ENCODE measurements at regions not wholly inside any gene's neighbourhood (a gene's known extent, or its start where the extent isn't known, plus 50 kb on each side); places are given as distances from the start of the nearest gene placed in this dataset.

GRCh38 chr5:110932755-110933488 lies 138.6 kb upstream of the TSLP start:
- Histone ChIP-seq H3K4me1 (no peaks in the 10 kb centered on the region), H3K36me3 (no peaks in the 10 kb centered on the region), H3K27me3 (ENCODE audit: low read depth) (no peaks in the 10 kb centered on the region), H3K4me3 (no peak overlapping the region), H3K27ac (replicated peaks) (no peak overlapping the region), H3K9me3 (replicated peaks) (peaks cover 4% of the 10 kb centered on the region)
- TF ChIP-seq, protein P1, sequence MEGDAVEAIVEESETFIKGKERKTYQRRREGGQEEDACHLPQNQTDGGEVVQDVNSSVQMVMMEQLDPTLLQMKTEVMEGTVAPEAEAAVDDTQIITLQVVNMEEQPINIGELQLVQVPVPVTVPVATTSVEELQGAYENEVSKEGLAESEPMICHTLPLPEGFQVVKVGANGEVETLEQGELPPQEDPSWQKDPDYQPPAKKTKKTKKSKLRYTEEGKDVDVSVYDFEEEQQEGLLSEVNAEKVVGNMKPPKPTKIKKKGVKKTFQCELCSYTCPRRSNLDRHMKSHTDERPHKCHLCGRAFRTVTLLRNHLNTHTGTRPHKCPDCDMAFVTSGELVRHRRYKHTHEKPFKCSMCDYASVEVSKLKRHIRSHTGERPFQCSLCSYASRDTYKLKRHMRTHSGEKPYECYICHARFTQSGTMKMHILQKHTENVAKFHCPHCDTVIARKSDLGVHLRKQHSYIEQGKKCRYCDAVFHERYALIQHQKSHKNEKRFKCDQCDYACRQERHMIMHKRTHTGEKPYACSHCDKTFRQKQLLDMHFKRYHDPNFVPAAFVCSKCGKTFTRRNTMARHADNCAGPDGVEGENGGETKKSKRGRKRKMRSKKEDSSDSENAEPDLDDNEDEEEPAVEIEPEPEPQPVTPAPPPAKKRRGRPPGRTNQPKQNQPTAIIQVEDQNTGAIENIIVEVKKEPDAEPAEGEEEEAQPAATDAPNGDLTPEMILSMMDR (IDR thresholded peaks at IDR 0.05; ENCODE audit: borderline replicate concordance): no peak
- intact Hi-C loops (cut with micrococcal nuclease): no loop called here
- no peak for DNase-seq

DNA sequence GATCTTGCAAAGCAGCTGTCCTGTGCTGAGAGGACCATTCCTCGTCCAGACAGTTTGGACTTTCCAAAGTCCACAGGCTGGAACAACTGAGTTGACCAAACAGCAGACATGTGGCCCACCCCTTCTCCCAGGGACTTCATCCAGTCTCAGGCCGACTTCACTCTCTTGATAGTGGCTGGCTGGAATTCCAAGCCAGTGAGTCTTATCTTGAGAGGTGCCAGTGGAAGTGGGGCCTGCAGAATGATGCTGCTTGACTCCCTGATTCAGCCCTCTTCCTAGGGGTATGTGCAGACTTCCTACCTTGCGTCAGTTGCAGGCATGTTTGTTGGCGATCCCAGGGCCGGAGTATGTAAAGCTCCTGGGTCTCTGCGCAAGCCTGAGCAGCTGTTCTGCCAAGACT lies 131.4 kb upstream of the TSLP start:
- Histone ChIP-seq H3K27ac (replicated peaks) (no peak overlapping the region), H3K36me3 (no peaks in the 10 kb centered on the region), H3K9me3 (replicated peaks) (no peaks in the 10 kb centered on the region), H3K4me3 (no peak overlapping the region), H3K4me1 (no peaks in the 10 kb centered on the region), H3K27me3 (ENCODE audit: low read depth) (no peaks in the 10 kb centered on the region)
- intact Hi-C loops (cut with micrococcal nuclease): no loop called here
- TF ChIP-seq, protein P1 (IDR thresholded peaks at IDR 0.05; ENCODE audit: borderline replicate concordance): no peak
- DNase-seq: no peak

GRCh38 chr5:110945874-110946436 lies 125.6 kb upstream of the TSLP start:
- Histone ChIP-seq H3K4me3 (no peak overlapping the region), H3K9me3 (replicated peaks) (no peaks in the 10 kb centered on the region), H3K36me3 (no peaks in the 10 kb centered on the region), H3K27me3 (ENCODE audit: low read depth) (no peaks in the 10 kb centered on the region), H3K4me1 (no peaks in the 10 kb centered on the region), H3K27ac (replicated peaks) (no peak overlapping the region)
- DNase-seq: no peak
- TF ChIP-seq, protein P1 (IDR thresholded peaks at IDR 0.05; ENCODE audit: borderline replicate concordance): no peak
- intact Hi-C loops (cut with micrococcal nuclease): no loop called here

DNA sequence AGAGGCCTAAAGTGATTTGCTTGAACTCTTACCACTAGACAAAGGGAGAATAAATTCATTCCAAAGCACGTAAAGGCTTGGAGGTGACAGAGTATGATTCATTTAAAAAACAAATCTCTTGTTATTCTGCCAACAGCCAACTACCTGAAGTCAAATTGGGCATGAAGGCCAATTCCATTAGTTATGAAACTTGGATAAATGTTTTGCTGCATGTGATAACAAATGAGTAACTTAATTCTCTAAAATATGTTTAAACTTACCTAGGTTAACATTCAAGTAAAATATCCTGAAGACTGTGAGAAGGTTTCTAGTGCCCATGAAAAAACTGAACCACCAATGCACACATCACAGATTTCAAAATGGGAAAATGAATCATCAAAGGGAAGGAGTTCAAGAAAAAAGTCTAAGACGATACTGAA lies 120.1 kb upstream of the TSLP start:
- no peaks in the 10 kb centered on the region for H3K4me1 ChIP-seq
- no peaks in the 10 kb centered on the region for H3K36me3 ChIP-seq
- H3K27ac ChIP-seq (replicated peaks): no peak overlapping the region
- intact Hi-C loops (cut with micrococcal nuclease): no loop called here
- DNase-seq: no peak
- H3K4me3 ChIP-seq: no peak overlapping the region
- no peaks in the 10 kb centered on the region for H3K9me3 ChIP-seq (replicated peaks)
- TF ChIP-seq, protein P1 (IDR thresholded peaks at IDR 0.05; ENCODE audit: borderline replicate concordance): no peak
- no peaks in the 10 kb centered on the region for H3K27me3 ChIP-seq (ENCODE audit: low read depth)

DNA sequence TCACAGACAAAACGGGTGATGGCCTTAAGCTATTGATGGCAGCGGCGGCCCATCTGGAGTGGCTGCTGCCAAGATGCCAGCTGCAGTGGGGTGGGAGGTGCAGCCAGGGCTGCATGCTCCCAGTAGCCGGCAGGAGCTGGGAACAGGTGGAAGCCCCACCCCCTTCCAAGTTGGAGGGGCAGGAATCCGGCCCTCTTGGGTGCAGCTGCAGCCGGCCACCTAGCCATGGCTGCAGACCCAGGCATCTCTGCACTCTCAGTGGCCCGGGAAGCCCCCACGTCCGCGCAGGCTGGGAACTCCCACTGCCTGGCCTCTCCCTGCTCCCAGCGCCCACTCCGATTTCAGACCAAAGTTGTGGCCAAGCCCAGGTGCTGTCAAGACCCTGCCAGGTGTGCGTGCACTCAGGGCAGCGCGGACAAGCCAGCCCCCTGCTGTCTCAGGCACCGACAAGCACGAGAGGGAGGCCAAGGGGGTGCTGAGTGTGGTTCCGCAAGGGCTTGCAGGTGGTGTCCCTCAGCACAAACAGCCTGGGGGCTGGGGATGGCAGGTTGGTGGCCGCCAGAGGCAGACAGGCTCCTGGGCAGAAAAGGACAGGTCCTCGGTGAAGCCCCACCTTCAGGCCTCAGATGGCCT lies 115.1 kb upstream of the TSLP start:
- Histone ChIP-seq H3K4me1 (no peaks in the 10 kb centered on the region), H3K27ac (replicated peaks) (no peak overlapping the region), H3K9me3 (replicated peaks) (no peaks in the 10 kb centered on the region), H3K27me3 (ENCODE audit: low read depth) (no peaks in the 10 kb centered on the region), H3K36me3 (no peaks in the 10 kb centered on the region), H3K4me3 (no peak overlapping the region)
- TF ChIP-seq, protein P1 (IDR thresholded peaks at IDR 0.05; ENCODE audit: borderline replicate concordance): no peak
- intact Hi-C loops (cut with micrococcal nuclease): no loop called here
- DNase-seq: no peak

Measured in left ventricle myocardium inferior (tissue), 1 donor.